HG02763 (cell line): ENCODE measurements at regions not wholly inside any gene's neighbourhood (a gene's known extent, or its start where the extent isn't known, plus 50 kb on each side); places are given as distances from the start of the nearest gene placed in this dataset.

ENCODE experiments used
- ATAC-seq: cut with Tn5 transposase; IDR thresholded peaks from one replicate; pipeline ENCODE4 v1.9.1; 2021; ENCODE audit warnings: mild to moderate bottlenecking, moderate library complexity; ENCODE audit not compliant: unreplicated experiment

DNA sequence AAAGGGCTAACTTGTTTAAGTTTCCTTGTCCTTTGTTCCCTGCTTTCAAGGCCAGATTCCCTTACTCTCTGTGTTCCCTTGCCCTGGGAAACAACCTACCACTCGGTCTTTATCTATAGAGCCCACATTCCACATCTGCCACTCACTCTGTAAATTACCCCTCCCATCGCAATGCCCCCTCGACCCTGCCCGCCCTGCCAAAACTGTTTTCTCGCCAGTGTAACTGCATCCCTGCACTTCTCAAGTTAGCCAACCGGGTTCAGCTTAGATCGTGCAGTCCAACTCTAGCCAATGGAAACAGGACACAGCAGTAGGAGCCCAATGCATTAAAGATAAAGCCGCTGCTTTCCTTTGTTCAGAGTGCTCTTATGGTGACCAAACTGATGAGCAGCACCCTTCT is 263.6 kb downstream of the TBL1XR1 start:
- no peak for ATAC-seq

- ATAC-seq: no peak
Observed at GRCh38 chr3:176932433-176932832, 264.8 kb downstream of the TBL1XR1 start.

DNA sequence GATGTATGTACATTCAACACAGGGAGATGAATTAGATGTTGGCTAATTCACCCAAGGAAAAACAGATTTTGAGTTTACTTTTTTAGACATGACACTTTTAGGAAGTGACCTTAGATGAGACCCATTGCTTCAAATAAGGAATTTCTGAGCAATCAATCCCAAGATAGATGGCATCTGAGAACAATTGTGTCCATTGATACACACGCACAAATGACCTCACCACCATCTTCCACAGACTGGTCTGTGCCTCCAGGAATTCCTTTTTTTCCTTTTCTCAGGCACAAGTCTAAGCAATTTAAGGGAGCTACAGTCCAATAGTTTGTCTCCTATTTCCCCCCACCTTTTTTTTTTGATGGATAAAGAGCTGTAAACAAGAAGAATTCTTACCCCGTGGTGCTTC is 265.3 kb downstream of the TBL1XR1 start:
- no peak for ATAC-seq

- no peak for ATAC-seq
Observed at GRCh38 chr3:176930942-176931341, 266.3 kb downstream of the TBL1XR1 start.

GRCh38 chr3:176928582-176928931 is 268.7 kb downstream of the TBL1XR1 start:
- no peak for ATAC-seq

DNA sequence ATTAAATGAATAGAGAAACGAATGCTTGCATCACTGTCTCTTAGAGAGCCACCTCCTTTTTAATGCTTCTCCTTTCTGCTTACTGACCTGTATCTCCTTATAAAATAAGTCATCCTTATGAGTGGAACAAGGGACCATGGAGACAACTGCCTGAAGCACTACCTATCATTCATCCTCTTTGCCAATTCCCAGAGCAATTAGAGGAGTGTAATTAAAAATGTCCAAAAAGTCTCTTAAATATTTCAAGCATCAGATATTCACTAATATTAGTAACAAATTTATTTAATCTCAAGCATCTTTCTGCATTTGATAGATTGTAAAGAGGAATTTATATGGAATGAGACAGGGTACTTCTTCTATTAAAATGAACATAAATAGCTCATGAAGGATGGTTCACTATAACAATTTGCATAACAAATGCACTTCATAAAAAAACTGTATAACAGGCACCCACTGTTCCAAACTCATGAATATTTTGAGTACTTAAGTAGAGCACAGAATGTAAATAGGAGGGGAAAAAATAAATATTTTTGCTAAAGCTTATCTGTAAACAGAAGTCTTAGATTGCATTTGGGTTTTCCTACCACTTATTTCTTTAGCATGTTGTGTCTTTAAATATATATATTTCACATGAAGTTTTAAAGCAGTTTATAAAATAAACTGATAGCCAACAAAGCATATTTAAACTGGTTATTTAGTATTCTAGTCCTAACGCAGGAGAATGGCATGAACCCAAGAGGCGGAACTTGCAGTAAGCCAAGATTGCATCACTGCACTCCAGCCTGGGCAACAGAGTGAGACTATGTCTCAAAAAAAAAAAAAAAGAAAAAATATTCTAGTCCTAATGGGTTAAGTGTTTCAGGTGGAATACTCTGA is 269.3 kb downstream of the TBL1XR1 start:
- no peak for ATAC-seq

DNA sequence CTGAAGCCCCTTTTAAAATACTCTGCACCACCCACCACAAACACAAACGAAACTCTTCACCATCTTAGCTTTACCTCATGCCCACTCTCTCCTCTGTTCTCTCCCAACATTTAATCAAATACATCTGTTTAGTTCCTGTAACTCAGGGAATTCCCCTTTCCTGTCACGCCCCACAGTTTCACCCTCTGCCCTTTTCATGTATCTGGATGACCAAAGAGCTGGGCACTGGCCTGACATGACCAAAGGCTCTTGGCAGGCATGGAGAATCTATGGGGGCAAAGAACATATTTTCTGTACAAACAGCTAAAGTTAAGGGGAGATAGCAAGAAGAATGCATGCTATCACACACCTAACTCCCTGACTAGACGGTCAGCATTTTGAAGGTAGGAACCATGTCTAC is 270.0 kb downstream of the TBL1XR1 start:
- ATAC-seq: no peak

DNA sequence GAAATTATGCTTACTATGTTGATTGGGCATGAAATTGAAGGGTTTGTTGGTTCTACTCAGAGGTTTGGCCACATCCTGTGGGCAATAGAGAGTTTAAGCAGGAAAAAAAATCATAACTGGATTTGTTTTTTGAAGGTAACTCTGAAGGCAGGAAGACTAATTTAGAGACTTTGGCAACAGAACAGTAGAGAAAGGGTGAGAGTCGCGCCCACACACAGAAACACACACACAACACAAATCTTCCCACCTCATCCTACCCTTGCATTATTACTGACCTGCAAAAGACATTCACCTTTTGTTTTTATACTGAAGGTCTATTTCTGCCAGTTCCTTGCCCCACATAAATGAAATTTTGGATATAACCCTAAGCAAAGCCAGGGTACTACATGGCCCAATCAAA is 270.6 kb downstream of the TBL1XR1 start:
- ATAC-seq: no peak

DNA sequence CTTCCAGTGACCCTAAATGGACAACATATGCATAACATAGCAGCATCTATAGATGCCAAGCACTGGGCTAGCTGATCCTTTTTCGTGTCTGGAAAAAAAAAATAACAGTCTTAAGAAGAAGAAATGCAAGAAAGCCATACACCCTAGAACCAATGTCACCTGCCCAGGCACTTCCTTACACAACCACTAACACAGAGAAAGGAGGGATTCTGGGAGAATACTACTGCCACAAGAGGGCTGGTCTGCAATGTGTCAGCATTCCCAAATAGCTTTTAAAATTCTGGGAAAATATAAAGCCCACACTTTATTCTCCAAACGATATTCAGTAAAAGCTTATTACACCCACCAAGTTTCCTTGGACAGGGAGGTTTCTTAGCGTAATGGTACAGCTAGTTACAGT is 271.2 kb downstream of the TBL1XR1 start:
- no peak for ATAC-seq

GRCh38 chr3:176920766-176921160 is 276.5 kb downstream of the TBL1XR1 start:
- no peak for ATAC-seq

DNA sequence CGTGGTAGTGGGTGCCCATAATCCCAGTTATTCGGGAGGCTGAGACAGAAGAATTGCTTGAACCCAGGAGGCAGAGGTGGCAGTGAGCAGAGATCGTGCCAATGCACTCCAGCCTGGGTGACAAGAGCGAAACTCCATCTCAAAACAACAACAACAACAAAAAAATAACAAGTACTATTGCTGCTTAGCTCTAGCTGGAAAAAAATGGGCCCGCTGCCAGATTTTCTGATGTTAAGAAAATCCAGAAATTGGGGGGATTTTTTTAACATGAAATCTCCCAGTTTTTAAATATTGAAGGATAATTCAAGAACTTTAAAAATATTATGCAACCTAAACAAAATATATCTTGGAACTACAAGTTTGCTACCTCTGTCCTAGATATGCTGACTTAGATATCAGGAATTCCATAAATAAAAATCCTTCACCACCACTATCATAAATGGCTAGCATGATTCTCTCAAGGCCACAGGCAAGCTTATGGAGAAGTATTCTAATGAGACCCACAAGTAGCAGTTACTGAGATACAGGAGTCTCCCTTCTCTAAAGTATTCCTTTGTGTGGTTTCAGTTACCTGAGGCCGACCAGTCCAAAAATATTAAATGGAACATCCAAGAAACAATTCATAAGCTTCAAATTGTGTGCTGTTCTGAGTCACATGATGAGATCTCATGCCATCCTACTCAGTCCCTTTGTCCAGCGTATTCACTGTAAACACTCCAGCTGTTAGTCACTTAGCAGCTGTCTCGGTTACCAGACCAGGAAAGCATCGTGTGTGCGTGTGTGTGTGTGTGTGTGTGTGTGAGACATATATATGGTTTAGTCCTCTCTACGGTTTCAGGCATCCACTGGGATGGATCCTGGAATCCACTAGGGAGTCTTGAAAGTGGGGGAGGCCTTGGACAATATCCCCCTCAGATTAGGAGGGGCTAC is 277.2 kb downstream of the TBL1XR1 start:
- no peak for ATAC-seq

DNA sequence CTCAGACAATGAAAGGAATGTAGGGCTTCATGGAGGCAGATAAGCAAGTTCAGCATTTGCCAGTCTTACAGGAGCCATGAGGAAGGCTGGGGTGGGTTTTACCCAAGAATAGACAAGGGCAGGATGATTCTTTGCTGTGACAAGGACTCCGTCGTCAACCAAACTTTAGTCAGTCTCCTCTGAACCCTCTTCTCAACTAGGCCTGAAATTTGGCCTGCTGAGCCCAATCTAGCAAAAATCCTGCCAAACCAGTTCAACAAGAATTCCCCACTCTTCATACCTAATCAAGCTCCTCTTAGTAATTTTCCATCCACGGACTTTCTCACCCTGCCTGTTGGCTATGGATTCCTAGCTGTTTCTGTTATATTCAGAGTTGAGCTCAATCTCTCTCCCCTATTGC is 280.5 kb downstream of the TBL1XR1 start:
- ATAC-seq: no peak

DNA sequence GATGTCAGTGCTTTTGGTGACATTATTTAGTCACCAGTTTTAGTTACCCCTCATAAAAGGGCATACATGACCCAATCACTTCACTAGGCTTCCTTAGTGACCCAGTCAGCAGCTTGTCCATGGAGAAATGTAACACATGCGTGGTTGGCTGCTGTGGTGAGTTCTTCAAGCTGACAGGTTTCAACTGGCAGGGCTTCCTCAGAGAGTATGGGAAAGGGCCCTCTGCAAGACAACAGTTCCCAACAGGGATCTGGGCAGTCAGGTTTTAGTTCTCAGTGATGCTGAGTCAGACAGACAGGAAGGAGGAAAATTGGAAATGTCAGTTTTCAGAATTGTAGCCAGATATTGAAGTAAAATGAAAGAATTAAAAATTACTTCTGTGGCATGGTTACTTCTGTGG is 282.5 kb downstream of the TBL1XR1 start:
- no peak for ATAC-seq

GRCh38 chr3:176911579-176911978 is 285.7 kb downstream of the TBL1XR1 start:
- no peak for ATAC-seq

- ATAC-seq: no peak
Observed at GRCh38 chr3:176909044-176909443, 288.2 kb downstream of the TBL1XR1 start.

DNA sequence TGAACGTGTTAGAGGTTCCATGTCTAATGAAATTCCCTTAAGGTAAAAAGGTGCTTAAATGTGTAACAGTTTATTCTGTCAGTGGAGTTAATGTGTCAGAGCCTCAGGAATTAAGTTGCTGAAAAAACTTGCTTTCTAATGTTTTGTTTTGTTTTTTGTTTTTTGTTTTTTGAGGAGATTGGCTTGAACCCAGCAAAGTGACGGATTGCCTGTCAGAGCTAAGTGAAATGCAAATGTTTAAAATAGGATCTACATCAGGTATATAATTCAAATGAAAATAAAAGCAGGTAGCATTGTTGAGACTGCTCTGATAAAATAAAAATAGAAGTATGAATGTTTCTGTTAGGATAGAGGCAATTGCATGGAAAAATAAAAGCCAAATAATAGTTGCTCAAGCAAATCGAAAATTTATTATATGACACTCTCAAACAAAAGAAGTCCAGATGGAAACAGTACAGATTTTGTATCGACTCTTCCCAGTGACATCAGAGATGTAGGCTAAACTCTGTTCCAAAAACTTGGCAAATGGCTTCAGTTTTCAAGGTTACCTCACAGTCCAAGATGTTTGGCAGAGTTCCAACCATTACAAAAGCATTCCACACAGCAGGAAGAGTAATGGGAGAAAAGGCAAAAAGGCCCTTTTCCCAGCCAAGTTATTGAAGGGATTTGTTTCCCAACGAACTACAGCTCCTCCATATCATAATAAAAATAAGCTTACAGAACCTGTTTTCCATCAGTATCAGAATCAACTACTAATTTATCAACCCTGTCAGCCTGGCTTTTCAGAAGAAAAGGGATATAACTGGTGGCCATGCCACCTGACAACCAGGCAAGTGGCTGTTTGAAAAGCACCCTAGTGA is 291.0 kb downstream of the TBL1XR1 start:
- no peak for ATAC-seq

- no peak for ATAC-seq
Observed at GRCh38 chr3:176905331-176905730, 292.0 kb downstream of the TBL1XR1 start.

DNA sequence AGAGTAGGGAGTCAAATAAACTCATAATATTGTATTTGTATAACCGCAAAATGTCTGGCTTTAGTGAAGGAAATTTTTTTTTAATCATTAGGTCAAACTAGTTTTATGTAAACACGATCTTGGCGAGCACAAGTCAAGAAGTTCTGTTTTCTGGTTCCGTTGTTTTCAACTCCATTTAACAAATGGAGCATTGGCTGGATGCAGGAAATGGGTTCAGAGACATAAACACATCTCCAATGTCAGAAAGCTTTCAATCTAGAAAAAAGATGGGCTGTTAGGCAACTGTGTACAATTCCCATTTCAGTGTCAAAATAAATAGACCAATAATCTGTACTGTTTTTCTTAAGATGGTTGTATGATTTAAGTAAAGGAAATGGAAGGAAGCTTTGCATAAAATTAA is 292.8 kb downstream of the TBL1XR1 start:
- no peak for ATAC-seq

DNA sequence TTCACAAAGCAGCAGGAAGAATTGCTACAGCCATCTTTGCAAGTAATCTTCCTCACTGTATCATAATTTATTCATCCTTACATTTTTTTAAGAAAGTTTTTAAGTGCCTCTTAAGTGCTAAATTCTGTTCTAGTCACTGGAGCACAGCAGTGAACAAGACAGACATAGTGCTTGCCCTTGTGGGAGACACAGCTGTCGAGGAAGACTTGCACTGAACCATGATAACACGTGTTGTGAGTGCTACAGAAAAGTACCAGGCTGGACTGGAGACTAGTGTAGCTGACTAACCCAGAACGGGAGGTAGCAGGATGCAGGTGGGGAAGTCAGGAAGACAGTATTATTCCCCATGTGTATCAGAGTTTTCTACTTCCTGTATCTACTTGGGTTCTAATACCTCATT is 300.6 kb downstream of the TBL1XR1 start:
- ATAC-seq: no peak

GRCh38 chr3:176896165-176896564 is 301.1 kb downstream of the TBL1XR1 start:
- no peak for ATAC-seq

DNA sequence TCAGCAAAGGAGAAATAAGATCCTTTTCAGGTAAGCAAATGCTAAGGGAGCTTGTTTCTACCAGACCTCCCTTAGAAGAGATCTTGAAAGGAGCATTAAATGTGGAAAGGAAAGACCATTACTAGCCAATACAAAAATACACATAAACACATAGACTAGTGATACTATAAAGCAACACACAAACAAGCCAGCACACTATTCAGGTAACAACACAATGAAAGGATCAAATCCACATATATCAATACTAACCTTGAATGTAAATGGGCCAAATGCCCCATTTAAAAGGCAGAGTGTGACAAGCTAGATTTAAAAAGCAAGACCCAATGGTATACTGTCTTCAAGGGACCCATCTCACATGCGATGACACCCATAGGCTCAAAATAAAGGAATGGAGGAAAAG is 317.6 kb downstream of the TBL1XR1 start:
- ATAC-seq: no peak
